BLaER1 (cell line): ENCODE measurements at regions not wholly inside any gene's neighbourhood (a gene's known extent, or its start where the extent isn't known, plus 50 kb on each side); places are given as distances from the start of the nearest gene placed in this dataset.

Experiments
- H3K27ac ChIP-seq: shearing (Covaris generic); formaldehyde crosslinking; 2 replicates; pipeline ENCODE4 v1.8.1; 2022
- H3K27me3 ChIP-seq: shearing (Covaris generic); formaldehyde crosslinking; 2 replicates; pipeline ENCODE4 v1.8.1; 2022
- H3K36me3 ChIP-seq: shearing (Covaris generic); formaldehyde crosslinking; 2 replicates; pipeline ENCODE4 v1.8.1; 2022
- H3K4me1 ChIP-seq: shearing (Covaris generic); formaldehyde crosslinking; 2 replicates; pipeline ENCODE4 v1.8.1; 2022
- H3K4me2 ChIP-seq: shearing (Covaris generic); formaldehyde crosslinking; 2 replicates; pipeline ENCODE4 v1.8.1; 2022
- H3K4me3 ChIP-seq: shearing (Covaris generic); formaldehyde crosslinking; 2 replicates; pipeline ENCODE4 v1.8.1; 2022
- H3K9ac ChIP-seq: shearing (Covaris generic); formaldehyde crosslinking; 2 replicates; pipeline ENCODE4 v1.8.1; 2022
- H3K9me3 ChIP-seq: shearing (Covaris generic); formaldehyde crosslinking; 2 replicates; pipeline ENCODE4 v1.8.1; 2022
- H4K20me1 ChIP-seq: shearing (Covaris generic); formaldehyde crosslinking; 2 replicates; pipeline ENCODE4 v1.8.1; 2022
- Cebpa-rat ChIP-seq: shearing (Covaris generic); IDR thresholded peaks from 2 replicates; pipeline ENCODE4 v1.8.1; 2022

DNA sequence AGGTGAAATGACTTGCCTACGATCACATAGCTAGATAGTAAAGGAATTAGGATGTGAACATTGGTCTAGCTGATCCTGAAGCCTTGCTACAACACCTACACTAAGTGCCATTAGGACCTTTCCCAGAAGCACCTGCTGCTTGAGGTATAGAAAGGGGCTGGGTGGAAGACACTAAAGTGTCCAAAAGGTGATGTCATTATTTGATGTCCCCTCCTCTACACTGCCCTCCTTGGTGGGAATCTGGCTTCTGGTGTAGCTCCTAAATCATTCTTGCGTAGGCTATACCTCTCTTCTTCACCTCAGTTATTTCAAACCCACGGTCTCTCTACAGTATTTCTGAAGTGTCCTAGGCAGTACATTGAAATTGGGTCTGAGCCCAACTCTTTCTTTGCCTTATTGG is 132.5 kb upstream of the FGGY start:
- Histone ChIP-seq H4K20me1 (no peaks in the 10 kb centered on the region), H3K4me2 (no peak overlapping the region), H3K36me3 (no peaks in the 10 kb centered on the region), H3K4me3 (no peak overlapping the region), H3K4me1 (no peaks in the 10 kb centered on the region), H3K27ac (no peak overlapping the region), H3K9me3 (peaks cover 5% of the 10 kb centered on the region; the same call in 1 of the 2 replicates), H3K9ac (no peak overlapping the region), H3K27me3 (no peaks in the 10 kb centered on the region)
- no peak for TF ChIP-seq Cebpa-rat

GRCh38 chr1:59165353-59165752 is 131.5 kb upstream of the FGGY start:
- Histone ChIP-seq H3K36me3 (no peaks in the 10 kb centered on the region), H3K27me3 (no peaks in the 10 kb centered on the region), H3K9ac (no peak overlapping the region), H3K4me1 (no peaks in the 10 kb centered on the region), H4K20me1 (no peaks in the 10 kb centered on the region), H3K4me2 (no peak overlapping the region), H3K9me3 (no peaks in the 10 kb centered on the region), H3K27ac (no peak overlapping the region), H3K4me3 (no peak overlapping the region)
- TF ChIP-seq Cebpa-rat: no peak

DNA sequence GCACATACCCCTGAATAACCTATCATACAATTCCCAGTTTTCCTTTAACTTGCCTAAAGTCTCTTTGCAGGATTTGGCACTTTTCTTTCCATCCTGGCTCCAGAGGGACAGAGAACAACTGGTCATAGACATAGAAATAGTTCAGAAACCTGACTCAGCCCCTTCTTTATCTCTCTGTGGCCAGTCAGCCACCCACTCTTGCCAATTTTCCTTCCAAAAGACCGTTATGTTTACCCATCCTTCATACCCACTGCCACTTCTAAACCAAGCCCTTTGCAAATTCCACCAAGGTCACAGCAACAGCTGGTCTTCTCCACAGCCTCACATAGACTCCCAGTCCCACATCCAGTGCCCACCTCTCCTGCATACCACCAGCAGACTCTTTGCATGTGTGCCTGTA is 127.2 kb upstream of the FGGY start:
- Histone ChIP-seq H3K9ac (no peak overlapping the region), H4K20me1 (no peaks in the 10 kb centered on the region), H3K27ac (no peak overlapping the region), H3K27me3 (no peaks in the 10 kb centered on the region), H3K4me1 (no peaks in the 10 kb centered on the region), H3K4me3 (no peak overlapping the region), H3K9me3 (no peaks in the 10 kb centered on the region), H3K4me2 (no peak overlapping the region), H3K36me3 (no peaks in the 10 kb centered on the region)
- no peak for TF ChIP-seq Cebpa-rat

GRCh38 chr1:59170659-59171058 is 126.2 kb upstream of the FGGY start:
- no peak overlapping the region for H3K27ac ChIP-seq
- no peak overlapping the region for H3K9ac ChIP-seq
- no peaks in the 10 kb centered on the region for H3K9me3 ChIP-seq
- H3K4me3 ChIP-seq: no peak overlapping the region
- no peaks in the 10 kb centered on the region for H4K20me1 ChIP-seq
- TF ChIP-seq Cebpa-rat: no peak
- no peak overlapping the region for H3K4me2 ChIP-seq
- H3K4me1 ChIP-seq: no peaks in the 10 kb centered on the region
- H3K36me3 ChIP-seq: no peaks in the 10 kb centered on the region
- no peaks in the 10 kb centered on the region for H3K27me3 ChIP-seq

GRCh38 chr1:59171788-59172187 is 125.1 kb upstream of the FGGY start:
- Histone ChIP-seq H3K4me2 (no peak overlapping the region), H3K9ac (no peak overlapping the region), H4K20me1 (no peaks in the 10 kb centered on the region), H3K4me1 (no peaks in the 10 kb centered on the region), H3K27ac (no peak overlapping the region), H3K27me3 (no peaks in the 10 kb centered on the region), H3K9me3 (no peaks in the 10 kb centered on the region), H3K36me3 (no peaks in the 10 kb centered on the region), H3K4me3 (no peak overlapping the region)
- TF ChIP-seq Cebpa-rat: no peak

DNA sequence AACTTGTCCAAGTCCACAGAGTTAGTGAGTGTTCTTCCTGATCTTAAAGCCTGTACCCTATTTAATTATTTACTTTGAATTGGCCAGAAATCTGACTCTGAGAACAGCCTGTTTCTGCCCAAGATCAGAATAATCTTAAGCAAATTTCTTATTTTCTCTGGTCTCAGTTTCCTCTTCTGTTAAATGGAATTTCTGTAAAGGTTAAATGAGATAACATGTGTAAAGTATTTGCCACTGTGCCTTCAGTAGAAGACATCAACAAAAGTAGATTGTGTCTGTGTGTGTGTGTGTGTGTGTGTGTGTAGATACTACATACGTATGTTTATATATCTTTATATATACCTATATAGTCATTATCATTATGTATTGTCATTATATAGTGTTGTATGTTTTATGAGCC is 124.2 kb upstream of the FGGY start:
- Histone ChIP-seq H3K27ac (no peak overlapping the region), H4K20me1 (no peaks in the 10 kb centered on the region), H3K9ac (no peak overlapping the region), H3K27me3 (no peaks in the 10 kb centered on the region), H3K9me3 (peaks cover 3% of the 10 kb centered on the region; the same call in 1 of the 2 replicates), H3K4me2 (no peak overlapping the region), H3K4me1 (peaks cover 2% of the 10 kb centered on the region), H3K4me3 (no peak overlapping the region), H3K36me3 (no peaks in the 10 kb centered on the region)
- TF ChIP-seq Cebpa-rat: no peak

- no peak overlapping the region for H3K4me2 ChIP-seq
- H3K27ac ChIP-seq: no peak overlapping the region
- H4K20me1 ChIP-seq: no peaks in the 10 kb centered on the region
- no peaks in the 10 kb centered on the region for H3K27me3 ChIP-seq
- H3K36me3 ChIP-seq: no peaks in the 10 kb centered on the region
- H3K9ac ChIP-seq: no peak overlapping the region
- peaks cover 3% of the 10 kb centered on the region; the same call in 1 of the 2 replicates for H3K9me3 ChIP-seq
- H3K4me1 ChIP-seq: peaks cover 6% of the 10 kb centered on the region
- no peak for TF ChIP-seq Cebpa-rat
- no peak overlapping the region for H3K4me3 ChIP-seq
These were observed 123.2 kb upstream of the FGGY start for GRCh38 chr1:59173721-59174120.

DNA sequence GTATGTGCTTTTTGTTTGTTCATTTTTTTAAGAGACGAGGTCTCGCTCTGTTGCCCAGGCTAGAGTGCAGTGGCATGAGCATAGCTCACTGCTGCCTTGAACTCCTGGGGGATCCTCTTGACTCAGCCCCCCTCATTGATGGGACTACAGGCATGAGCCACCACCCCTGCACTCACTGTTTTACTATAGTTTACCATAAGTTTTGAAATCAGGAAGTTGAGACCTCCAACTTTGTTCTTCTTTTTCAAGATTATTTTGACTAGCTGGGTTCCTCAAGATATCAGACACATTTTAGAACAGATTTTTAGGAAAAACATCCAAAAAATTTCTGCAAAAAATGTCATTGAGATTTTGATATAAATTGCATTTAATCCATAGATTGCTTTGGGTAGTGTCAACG is 120.4 kb upstream of the FGGY start:
- Histone ChIP-seq H3K27me3 (no peaks in the 10 kb centered on the region), H3K9ac (no peak overlapping the region), H4K20me1 (no peaks in the 10 kb centered on the region), H3K27ac (no peak overlapping the region), H3K4me3 (no peak overlapping the region), H3K4me1 (peaks cover 6% of the 10 kb centered on the region), H3K4me2 (no peak overlapping the region), H3K36me3 (no peaks in the 10 kb centered on the region), H3K9me3 (peaks cover 3% of the 10 kb centered on the region; the same call in 1 of the 2 replicates)
- no peak for TF ChIP-seq Cebpa-rat

GRCh38 chr1:59177756-59178155 is 119.1 kb upstream of the FGGY start:
- peaks cover 6% of the 10 kb centered on the region for H3K4me1 ChIP-seq
- H3K4me2 ChIP-seq: peak overlapping the region; percentile 31; the same call in 1 of the 2 replicates
- H3K36me3 ChIP-seq: no peaks in the 10 kb centered on the region
- no peaks in the 10 kb centered on the region for H3K27me3 ChIP-seq
- H4K20me1 ChIP-seq: no peaks in the 10 kb centered on the region
- H3K4me3 ChIP-seq: no peak overlapping the region
- H3K27ac ChIP-seq: no peak overlapping the region
- H3K9me3 ChIP-seq: peaks cover 3% of the 10 kb centered on the region; the same call in 1 of the 2 replicates
- H3K9ac ChIP-seq: no peak overlapping the region
- TF ChIP-seq Cebpa-rat: no peak

GRCh38 chr1:59178339-59179187 is 118.3 kb upstream of the FGGY start:
- Histone ChIP-seq H3K4me3 (no peak overlapping the region), H4K20me1 (no peaks in the 10 kb centered on the region), H3K4me2 (no peak overlapping the region), H3K36me3 (no peaks in the 10 kb centered on the region), H3K9ac (no peak overlapping the region), H3K27me3 (no peaks in the 10 kb centered on the region), H3K9me3 (peaks cover 3% of the 10 kb centered on the region; the same call in 1 of the 2 replicates), H3K4me1 (peaks cover 6% of the 10 kb centered on the region), H3K27ac (no peak overlapping the region)
- TF ChIP-seq Cebpa-rat: no peak
